HUES6 (cell line): ENCODE measurements at regions not wholly inside any gene's neighbourhood (a gene's known extent, or its start where the extent isn't known, plus 50 kb on each side); places are given as distances from the start of the nearest gene placed in this dataset.

ENCODE experiments used
- H3K27ac ChIP-seq: 2 replicates; pipeline ENCODE4 v1.7.0; 2013; ENCODE audit warnings: low read depth, mild to moderate bottlenecking, low read length, inconsistent platforms
- H3K27me3 ChIP-seq: 2 replicates; pipeline ENCODE4 v1.6.1; 2013; ENCODE audit warnings: low read length; ENCODE audit not compliant: control insufficient read depth, insufficient read depth
- H3K36me3 ChIP-seq: 2 replicates; pipeline ENCODE4 v1.6.1; 2013; ENCODE audit warnings: low read length; ENCODE audit not compliant: control insufficient read depth, insufficient read depth
- H3K4me1 ChIP-seq: 2 replicates; pipeline ENCODE4 v1.6.1; 2013; ENCODE audit warnings: low read length; ENCODE audit not compliant: control insufficient read depth, insufficient read depth
- H3K4me3 ChIP-seq: 2 replicates; pipeline ENCODE4 v1.5.1; 2013; ENCODE audit warnings: low read depth, low read length
- H3K9ac ChIP-seq: one replicate; pipeline ENCODE4 v1.6.1; 2013; ENCODE audit warnings: mild to moderate bottlenecking, low read length
- H3K9me3 ChIP-seq: 2 replicates; pipeline ENCODE4 v1.6.1; 2013; ENCODE audit warnings: low read depth, low read length; ENCODE audit not compliant: control insufficient read depth, insufficient read depth

GRCh38 chr14:101374373-101375338, 186.6 kb upstream of the DIO3 start:
- no peak overlapping the region for H3K4me3 ChIP-seq
- no peak overlapping the region for H3K27ac ChIP-seq
- H3K27me3 ChIP-seq, result no peaks in the 10 kb centered on the region
- no peaks in the 10 kb centered on the region for H3K36me3 ChIP-seq
- no peak overlapping the region for H3K9ac ChIP-seq
- H3K9me3 ChIP-seq, result no peaks in the 10 kb centered on the region
- peaks cover 9% of the 10 kb centered on the region; the same call in 1 of the 2 replicates for H3K4me1 ChIP-seq

- no peak overlapping the region for H3K4me3 ChIP-seq
- H3K27ac ChIP-seq, result no peak overlapping the region
- H3K36me3 ChIP-seq, result no peaks in the 10 kb centered on the region
- peaks cover 2% of the 10 kb centered on the region; the same call in 1 of the 2 replicates for H3K9me3 ChIP-seq
- H3K27me3 ChIP-seq, result no peaks in the 10 kb centered on the region
- peaks cover 9% of the 10 kb centered on the region; the same call in 1 of the 2 replicates for H3K4me1 ChIP-seq
- H3K9ac ChIP-seq, result no peak overlapping the region
Measured at GRCh38 chr14:101377069-101377468, 184.2 kb upstream of the DIO3 start.

- H3K27me3 ChIP-seq, result no peaks in the 10 kb centered on the region
- H3K9me3 ChIP-seq, result peaks cover 9% of the 10 kb centered on the region
- no peak overlapping the region for H3K27ac ChIP-seq
- no peak overlapping the region for H3K9ac ChIP-seq
- no peaks in the 10 kb centered on the region for H3K4me1 ChIP-seq
- no peak overlapping the region for H3K4me3 ChIP-seq
- no peaks in the 10 kb centered on the region for H3K36me3 ChIP-seq
Measured at GRCh38 chr14:101379842-101380241, 181.5 kb upstream of the DIO3 start.

GRCh38 chr14:101380512-101380911, 180.8 kb upstream of the DIO3 start:
- H3K36me3 ChIP-seq, result no peaks in the 10 kb centered on the region
- no peaks in the 10 kb centered on the region for H3K4me1 ChIP-seq
- peaks cover 9% of the 10 kb centered on the region for H3K9me3 ChIP-seq
- H3K9ac ChIP-seq, result no peak overlapping the region
- no peak overlapping the region for H3K27ac ChIP-seq
- H3K27me3 ChIP-seq, result no peaks in the 10 kb centered on the region
- no peak overlapping the region for H3K4me3 ChIP-seq

- Histone ChIP-seq H3K9me3 (peaks cover 12% of the 10 kb centered on the region), H3K4me3 (no peak overlapping the region), H3K27ac (no peak overlapping the region), H3K4me1 (no peaks in the 10 kb centered on the region), H3K27me3 (no peaks in the 10 kb centered on the region), H3K36me3 (no peaks in the 10 kb centered on the region), H3K9ac (no peak overlapping the region)
Measured at GRCh38 chr14:101380940-101381339, 180.4 kb upstream of the DIO3 start.

GRCh38 chr14:101383737-101384338, 177.5 kb upstream of the DIO3 start:
- H3K27ac ChIP-seq, result no peak overlapping the region
- no peaks in the 10 kb centered on the region for H3K36me3 ChIP-seq
- peaks cover 16% of the 10 kb centered on the region for H3K9me3 ChIP-seq
- no peaks in the 10 kb centered on the region for H3K27me3 ChIP-seq
- H3K4me1 ChIP-seq, result no peaks in the 10 kb centered on the region
- no peak overlapping the region for H3K4me3 ChIP-seq
- no peak overlapping the region for H3K9ac ChIP-seq

GRCh38 chr14:101394374-101394773, 166.9 kb upstream of the DIO3 start:
- Histone ChIP-seq H3K9ac (no peak overlapping the region), H3K4me1 (no peaks in the 10 kb centered on the region), H3K27me3 (no peaks in the 10 kb centered on the region), H3K27ac (no peak overlapping the region), H3K9me3 (no peaks in the 10 kb centered on the region), H3K36me3 (no peaks in the 10 kb centered on the region), H3K4me3 (no peak overlapping the region)

- no peaks in the 10 kb centered on the region for H3K4me1 ChIP-seq
- H3K27ac ChIP-seq, result no peak overlapping the region
- H3K36me3 ChIP-seq, result no peaks in the 10 kb centered on the region
- H3K9ac ChIP-seq, result no peak overlapping the region
- no peaks in the 10 kb centered on the region for H3K9me3 ChIP-seq
- 0 out of 2 replicates have a peak, but pooled peaks cover 4% of the 10 kb centered on the region for H3K27me3 ChIP-seq
- no peak overlapping the region for H3K4me3 ChIP-seq
Measured at GRCh38 chr14:101395779-101396178, 165.5 kb upstream of the DIO3 start.

- 0 out of 2 replicates have a peak, but pooled peaks cover 4% of the 10 kb centered on the region for H3K27me3 ChIP-seq
- no peaks in the 10 kb centered on the region for H3K36me3 ChIP-seq
- no peak overlapping the region for H3K9ac ChIP-seq
- H3K4me1 ChIP-seq, result no peaks in the 10 kb centered on the region
- no peak overlapping the region for H3K4me3 ChIP-seq
- no peaks in the 10 kb centered on the region for H3K9me3 ChIP-seq
- H3K27ac ChIP-seq, result no peak overlapping the region
Measured at GRCh38 chr14:101397206-101397605, 164.1 kb upstream of the DIO3 start.

GRCh38 chr14:101398011-101398410, 163.3 kb upstream of the DIO3 start:
- H3K4me3 ChIP-seq, result no peak overlapping the region
- H3K4me1 ChIP-seq, result no peaks in the 10 kb centered on the region
- no peaks in the 10 kb centered on the region for H3K36me3 ChIP-seq
- no peak overlapping the region for H3K9ac ChIP-seq
- H3K9me3 ChIP-seq, result no peaks in the 10 kb centered on the region
- H3K27ac ChIP-seq, result no peak overlapping the region
- H3K27me3 ChIP-seq, result 0 out of 2 replicates have a peak, but pooled peaks cover 4% of the 10 kb centered on the region
